H1 (cell line): ENCODE measurements at regions not wholly inside any gene's neighbourhood (a gene's known extent, or its start where the extent isn't known, plus 50 kb on each side); places are given as distances from the start of the nearest gene placed in this dataset.

Experiments used
- CHD7 ChIP-seq: fragments of 300-600 bp; sonication (generic); IDR thresholded peaks from 2 replicates; pipeline ENCODE4 v1.7.1; 2012; ENCODE audit warnings: low read length, moderate library complexity, mild to moderate bottlenecking, inconsistent platforms; ENCODE audit not compliant: insufficient replicate concordance
- EP300 ChIP-seq, 2 experiments: IDR thresholded peaks; 1 replicate in 1 of 2; 2 replicates in 1 of 2; pipeline ENCODE4 v1.6.1; 2011 to 2012; ENCODE audit warnings: low read depth in 2 of 2, low read length in 2 of 2, mild to moderate bottlenecking in 2 of 2, borderline replicate concordance in 1 of 2, inconsistent platforms in 1 of 2, moderate library complexity in 1 of 2
- KDM5A ChIP-seq: fragments of 200-600 bp; IDR thresholded peaks from 2 replicates; pipeline ENCODE4 v1.7.1; 2012; ENCODE audit warnings: mild to moderate bottlenecking, low read length, inconsistent platforms, mixed read lengths
- NRF1 ChIP-seq: IDR thresholded peaks from 2 replicates; pipeline ENCODE4 v1.6.1; 2011; ENCODE audit warnings: mild to moderate bottlenecking, low read depth, low read length, improper control_type of control experiment
- POLR2AphosphoS5 ChIP-seq: IDR thresholded peaks from 2 replicates; pipeline ENCODE4 v1.6.1; 2011; ENCODE audit warnings: low read depth, low read length
- RNF2 ChIP-seq: fragments of 200-900, 300-1000 bp; sonication (generic); IDR thresholded peaks from 2 replicates; pipeline ENCODE4 v1.7.1; 2016; ENCODE audit warnings: borderline replicate concordance, low read depth, mild to moderate bottlenecking, antibody characterized with exemption, low read length; ENCODE audit not compliant: poor library complexity, severe bottlenecking; ENCODE audit errors: missing control alignments
- SAP30 ChIP-seq: fragments of 300-600 bp; sonication (generic); IDR thresholded peaks from 2 replicates; pipeline ENCODE4 v1.7.1; 2012; ENCODE audit warnings: low read length, moderate library complexity, mild to moderate bottlenecking, inconsistent platforms; ENCODE audit not compliant: insufficient read depth, insufficient replicate concordance
- SIX5 ChIP-seq: IDR thresholded peaks from 2 replicates; pipeline ENCODE4 v1.6.1; 2011; ENCODE audit warnings: mild to moderate bottlenecking, low read depth, low read length
- SP1 ChIP-seq: IDR thresholded peaks from 2 replicates; pipeline ENCODE4 v1.6.1; 2011; ENCODE audit warnings: low read depth, low read length
- YY1 ChIP-seq: IDR thresholded peaks from 2 replicates; pipeline ENCODE4 v1.6.1; 2011; ENCODE audit warnings: low read depth, mild to moderate bottlenecking, low read length
- TF ChIP-seq, protein P1 (sequence below): IDR thresholded peaks from 2 replicates; pipeline ENCODE4 v1.6.1; 2012; ENCODE audit warnings: inconsistent platforms

- no peak for TF ChIP-seq CHD7
- no peak for TF ChIP-seq SIX5
- no peak for TF ChIP-seq POLR2AphosphoS5
- TF ChIP-seq SAP30 = no peak
- no peak for TF ChIP-seq EP300 (IDR thresholded peaks at IDR 0.05; ENCODE audit: borderline replicate concordance in 1 of 2, low read depth in 2 of 2, low read length in 2 of 2)
- TF ChIP-seq KDM5A = no peak
- no peak for TF ChIP-seq YY1
- no peak for TF ChIP-seq SP1
- no peak for TF ChIP-seq RNF2
- TF ChIP-seq, protein P1, sequence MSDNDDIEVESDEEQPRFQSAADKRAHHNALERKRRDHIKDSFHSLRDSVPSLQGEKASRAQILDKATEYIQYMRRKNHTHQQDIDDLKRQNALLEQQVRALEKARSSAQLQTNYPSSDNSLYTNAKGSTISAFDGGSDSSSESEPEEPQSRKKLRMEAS = no peak
- no peak for TF ChIP-seq NRF1
Observed at GRCh38 chr14:85313560-85314207, 216.3 kb upstream of the FLRT2 start (continued).
